H1 (cell line): ENCODE measurements at regions not wholly inside any gene's neighbourhood (a gene's known extent, or its start where the extent isn't known, plus 50 kb on each side); places are given as distances from the start of the nearest gene placed in this dataset.

Experiments
- CTCF ChIA-PET: fragments of 300-600 bp; sonication (Branson Sonifier 250); formaldehyde crosslinking; loops from one replicate; lab custom pipeline; 2021; ENCODE audit not compliant: partially characterized antibody; lab: Charles Lee
- POLR2A ChIA-PET: fragments of 300-600 bp; sonication (Branson Sonifier 250); formaldehyde crosslinking; loops from one replicate; lab custom pipeline; 2021; ENCODE audit warnings: inconsistent platforms; ENCODE audit not compliant: partially characterized antibody; lab: Charles Lee
- DNase-seq, 2 experiments: peaks; one replicate each; pipeline versions ENCODE4 v3.0.0 to v3.0.0-alpha.2; 2010 to 2022; ENCODE audit warnings: low spot score in 2 of 2, low read depth in 1 of 2, mixed read lengths in 1 of 2
- FAIRE-seq: peaks from 2 replicates; lab custom pipeline; 2011; peaks lifted over from hg19 to GRCh38; lab: Jason Lieb, UNC
- H2AFZ ChIP-seq: 2 replicates; pipeline ENCODE4 v1.8.1; 2012; ENCODE audit warnings: low read length, inconsistent platforms
- H2AK5ac ChIP-seq: 2 replicates; pipeline ENCODE4 v1.6.1; 2013; ENCODE audit warnings: low read depth, low read length
- H2BK120ac ChIP-seq: replicated peaks from 2 replicates; pipeline ENCODE3; 2013; ENCODE audit warnings: low read depth, low read length, inconsistent platforms
- H2BK12ac ChIP-seq: 2 replicates; pipeline ENCODE4 v1.6.1; 2013; ENCODE audit warnings: low read depth, low read length
- H2BK15ac ChIP-seq: 2 replicates; pipeline ENCODE4 v1.6.1; 2013; ENCODE audit warnings: low read length
- H2BK20ac ChIP-seq: 2 replicates; pipeline ENCODE4 v1.6.1; 2013; ENCODE audit warnings: low read length
- H2BK5ac ChIP-seq: 2 replicates; pipeline ENCODE4 v1.6.1; 2013; ENCODE audit warnings: low read depth, low read length
- H3K14ac ChIP-seq: 2 replicates; pipeline ENCODE4 v1.6.1; 2013; ENCODE audit warnings: inconsistent platforms; ENCODE audit not compliant: insufficient read length
- H3K18ac ChIP-seq: 2 replicates; pipeline ENCODE4 v1.6.1; 2013; ENCODE audit warnings: low read length; ENCODE audit errors: extremely low read depth
- H3K23ac ChIP-seq: 2 replicates; pipeline ENCODE4 v1.6.1; 2013; ENCODE audit warnings: inconsistent platforms; ENCODE audit not compliant: insufficient read length
- H3K23me2 ChIP-seq: 2 replicates; pipeline ENCODE4 v1.6.1; 2013; ENCODE audit warnings: low read depth, low read length
- H3K27ac ChIP-seq: 2 replicates; pipeline ENCODE4 v1.6.1; 2011; ENCODE audit warnings: low read depth, low read length, inconsistent platforms
- H3K27me3 ChIP-seq, 4 experiments: replicated peaks in 1 of 4; 1 replicate in 1 of 4; 2 replicates in 3 of 4; pipeline versions ENCODE4 v1.6.1 to v1.8.1; 2011 to 2013; ENCODE audit warnings: low read length in 3 of 4, mild to moderate bottlenecking in 3 of 4, inconsistent platforms in 2 of 4, mixed read lengths in 2 of 4, moderate library complexity in 1 of 4; ENCODE audit not compliant: control insufficient read depth in 3 of 4, insufficient read depth in 3 of 4; ENCODE audit errors: extremely low read depth in 1 of 4
- H3K36me3 ChIP-seq, 4 experiments: 2 replicates each; pipeline versions ENCODE4 v1.6.1 to v1.8.1; 2011 to 2013; ENCODE audit warnings: mild to moderate bottlenecking in 4 of 4, low read length in 3 of 4, moderate library complexity in 2 of 4, control low read depth in 1 of 4, inconsistent platforms in 1 of 4; ENCODE audit not compliant: insufficient read depth in 4 of 4, control insufficient read depth in 2 of 4
- H3K4ac ChIP-seq: replicated peaks from 2 replicates; pipeline ENCODE3; 2013; ENCODE audit warnings: low read length, low read depth, mixed read lengths, inconsistent platforms; ENCODE audit not compliant: insufficient read length
- H3K4me1 ChIP-seq, 4 experiments: replicated peaks in 1 of 4; 1 replicate in 1 of 4; 2 replicates in 3 of 4; pipeline versions ENCODE4 v1.6.1 to v1.8.1; 2011 to 2013; ENCODE audit warnings: low read length in 3 of 4, inconsistent platforms in 2 of 4, mixed read lengths in 1 of 4; ENCODE audit not compliant: insufficient read depth in 4 of 4, control insufficient read depth in 3 of 4
- H3K4me2 ChIP-seq, 2 experiments: 2 replicates each; pipeline versions ENCODE4 v1.6.1 to v1.8.1; 2011 to 2013; ENCODE audit warnings: low read depth in 2 of 2, low read length in 2 of 2, control low read depth in 1 of 2, inconsistent platforms in 1 of 2, mild to moderate bottlenecking in 1 of 2; ENCODE audit not compliant: insufficient read depth in 1 of 2
- H3K4me3 ChIP-seq, 4 experiments: fragments of 200-600, 300-600 bp in 1 of 4; sonication (generic), shearing (Covaris generic), sonication (Bioruptor Twin) in 1 of 4; 2 replicates each; pipeline versions ENCODE4 v1.5.1 to v1.8.1; 2011 to 2016; ENCODE audit warnings: low read length in 4 of 4, low read depth in 3 of 4, control low read depth in 2 of 4, inconsistent platforms in 2 of 4, mild to moderate bottlenecking in 2 of 4, mixed read lengths in 1 of 4, moderate library complexity in 1 of 4; ENCODE audit not compliant: insufficient read depth in 2 of 4; ENCODE audit errors: extremely low read depth in 1 of 4
- H3K56ac ChIP-seq: replicated peaks from 2 replicates; pipeline ENCODE3; 2013; ENCODE audit warnings: low read depth, mild to moderate bottlenecking, mixed read lengths, low read length, inconsistent platforms; ENCODE audit not compliant: insufficient read length
- H3K79me1 ChIP-seq: 2 replicates; pipeline ENCODE4 v1.6.1; 2013; ENCODE audit warnings: low read depth, low read length, control low read depth
- H3K79me2 ChIP-seq, 2 experiments: 2 replicates each; pipeline versions ENCODE4 v1.6.1 to v1.8.1; 2012 to 2013; ENCODE audit warnings: low read length in 2 of 2, mild to moderate bottlenecking in 2 of 2, inconsistent platforms in 1 of 2; ENCODE audit not compliant: insufficient read depth in 2 of 2, control insufficient read depth in 1 of 2
- H3K9ac ChIP-seq, 4 experiments: replicated peaks in 1 of 4; 1 replicate in 1 of 4; 2 replicates in 3 of 4; pipeline versions ENCODE4 v1.6.1 to v1.8.1; 2011 to 2013; ENCODE audit warnings: low read depth in 3 of 4, low read length in 3 of 4, control low read depth in 2 of 4, mild to moderate bottlenecking in 2 of 4, moderate library complexity in 2 of 4, inconsistent platforms in 1 of 4; ENCODE audit errors: extremely low read depth in 1 of 4
- H3K9me3 ChIP-seq, 2 experiments: 2 replicates each; pipeline versions ENCODE4 v1.6.1 to v1.8.1; 2012 to 2013; ENCODE audit warnings: mild to moderate bottlenecking in 2 of 2, moderate library complexity in 2 of 2, control low read depth in 1 of 2, inconsistent platforms in 1 of 2, low read depth in 1 of 2, low read length in 1 of 2, mixed read lengths in 1 of 2; ENCODE audit not compliant: insufficient read depth in 2 of 2
- H4K20me1 ChIP-seq, 2 experiments: replicated peaks in 1 of 2; 2 replicates each; pipeline versions ENCODE3 to v1.8.1; 2011 to 2013; ENCODE audit warnings: inconsistent platforms in 2 of 2, low read length in 2 of 2, mild to moderate bottlenecking in 1 of 2; ENCODE audit not compliant: insufficient read depth in 2 of 2, control insufficient read depth in 1 of 2
- H4K5ac ChIP-seq: 2 replicates; pipeline ENCODE4 v1.6.1; 2013; ENCODE audit warnings: low read length, low read depth, mixed read lengths, inconsistent platforms; ENCODE audit not compliant: insufficient read length
- H4K8ac ChIP-seq: 2 replicates; pipeline ENCODE4 v1.8.0; 2013; ENCODE audit warnings: mild to moderate bottlenecking, moderate library complexity, low read length, inconsistent platforms; ENCODE audit not compliant: insufficient read depth; ENCODE audit errors: extremely low read depth
- H4K91ac ChIP-seq: replicated peaks from 2 replicates; pipeline ENCODE3; 2013; ENCODE audit warnings: low read length, mixed read lengths, inconsistent platforms; ENCODE audit not compliant: insufficient read length
- ATF2 ChIP-seq: IDR thresholded peaks from 2 replicates; pipeline ENCODE4 v1.6.1; 2012; ENCODE audit warnings: low read length, inconsistent platforms
- JUND ChIP-seq: IDR thresholded peaks from 2 replicates; pipeline ENCODE4 v1.6.1; 2011; ENCODE audit warnings: mild to moderate bottlenecking, improper control_type of control experiment, low read length
- WGBS, 2 experiments: shearing (Covaris generic) in 1 of 2; methylation state at CpG; one replicate each; pipeline versions ENCODE4 v1.1.6 to v1.1.7; 2013 to 2015; ENCODE audit warnings: low lambda C conversion rate in 2 of 2, mixed read lengths in 2 of 2, inconsistent platforms in 1 of 2, low coverage in 1 of 2, missing lambda C conversion rate in 1 of 2; ENCODE audit not compliant: insufficient replicate concordance in 2 of 2, insufficient coverage in 1 of 2, insufficient read length in 1 of 2; ENCODE audit errors: extremely low coverage in 1 of 2, missing lambda C conversion rate in 1 of 2; 5-methylcytosine and 5-hydroxymethylcytosine counted together

GRCh38 chr21:33123374-33124123 is 53.6 kb downstream of the OLIG1 start:
- 88% methylated on average over 8 of the region's 8 CpGs; no CpG with 5 or more reads in 1 of the 2 experiments for WGBS, 2 experiments
- H3K79me1 ChIP-seq = no peaks in the 10 kb centered on the region
- CTCF ChIA-PET = interaction anchor here (0.9 to 1.6 kb wide), 5 partner anchors 8 to 202 kb away, joined by 3 to 6 read pairs (median 3); no protein-coding TSS in a partner anchor
- peaks cover 7 to 21% (median 14%) of the 10 kb centered on the region in 4 experiments; a peak in 6 of 7 replicates for H3K4me1 ChIP-seq
- no peaks in the 10 kb centered on the region for H4K20me1 ChIP-seq
- no peak overlapping the region for H4K8ac ChIP-seq
- H3K18ac ChIP-seq = no peak overlapping the region
- H4K91ac ChIP-seq = no peak overlapping the region
- no peak overlapping the region for H3K14ac ChIP-seq
- H2BK120ac ChIP-seq = no peak overlapping the region
- H3K9ac ChIP-seq = no peak overlapping the region
- no peak overlapping the region for H4K5ac ChIP-seq
- H2BK12ac ChIP-seq = no peak overlapping the region
- H3K23ac ChIP-seq = no peak overlapping the region
- no peak overlapping the region for H2BK20ac ChIP-seq
- peaks cover 0 to 6% (median 1%) of the 10 kb centered on the region in 4 experiments; a peak in 3 of 7 replicates for H3K27me3 ChIP-seq
- no peak for TF ChIP-seq ATF2
- TF ChIP-seq JUND = peak; percentile 61; the same call in 1 of the 2 replicates
- FAIRE-seq (no peak), DNase-seq (no peak)
- no peak overlapping the region for H2AK5ac ChIP-seq
- no peak overlapping the region for H3K4ac ChIP-seq
- no peaks in the 10 kb centered on the region for H3K23me2 ChIP-seq
- H3K9me3 ChIP-seq = no peaks in the 10 kb centered on the region
- H2BK15ac ChIP-seq = no peak overlapping the region
- H2AFZ ChIP-seq = no peak overlapping the region
- no peak overlapping the region for H3K56ac ChIP-seq
- H3K36me3 ChIP-seq = no peaks in the 10 kb centered on the region
- H3K27ac ChIP-seq = no peak overlapping the region
- no peak overlapping the region for H3K4me2 ChIP-seq
- no peak overlapping the region for H2BK5ac ChIP-seq
- POLR2A ChIA-PET = no interaction called here
- H3K79me2 ChIP-seq = no peaks in the 10 kb centered on the region
- H3K4me3 ChIP-seq = no peak overlapping the region
